ENCODE measurements at regions not wholly inside any gene's neighbourhood (a gene's known extent, or its start where the extent isn't known, plus 50 kb on each side); places are given as distances from the start of the nearest gene placed in this dataset.

DNA sequence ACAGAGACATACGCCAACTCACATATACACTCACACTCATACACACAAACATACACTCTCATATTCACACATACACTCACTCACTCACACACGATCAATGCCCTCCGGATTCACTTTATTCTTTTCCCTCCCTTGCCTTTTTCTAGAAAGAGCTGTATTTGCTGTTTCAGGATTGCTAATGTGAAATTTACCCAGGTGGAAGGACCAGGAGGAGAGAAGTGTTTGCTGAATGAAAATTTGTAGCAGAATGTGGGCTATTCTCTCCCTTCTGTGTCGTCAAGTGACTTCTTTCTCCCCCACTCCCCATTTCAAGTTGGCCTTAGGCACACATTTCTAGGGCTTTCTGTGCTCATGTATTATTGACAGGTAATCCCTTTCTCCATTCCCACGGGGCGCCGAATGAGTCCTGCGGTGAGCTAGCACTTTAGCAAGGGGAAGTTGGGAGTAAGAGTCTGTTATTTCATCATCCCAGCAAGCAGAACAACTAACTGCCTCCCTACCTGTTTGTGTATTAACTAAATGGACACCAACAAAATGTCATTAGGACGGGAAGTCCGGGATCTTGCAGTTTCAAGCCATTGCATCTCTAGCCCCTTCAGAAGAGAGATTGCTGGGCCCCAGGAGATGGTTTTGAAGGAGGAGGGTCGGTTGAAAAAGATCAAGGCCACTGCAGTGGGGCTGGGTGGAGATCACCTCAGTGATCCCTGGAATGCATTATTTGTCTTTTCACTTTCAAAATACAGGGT lies 97.1 kb upstream of the TAF11L2 start:
- no peak for TF ChIP-seq EP300 (IDR thresholded peaks at IDR 0.05)
- no peak for TF ChIP-seq POLR2A (IDR thresholded peaks at IDR 0.05)

All from ovary (tissue), 1 donor.